Sigmoid colon (tissue), 6 donors: ENCODE measurements at regions not wholly inside any gene's neighbourhood (a gene's known extent, or its start where the extent isn't known, plus 50 kb on each side); places are given as distances from the start of the nearest gene placed in this dataset.

Experiments used
- DNase-seq: peaks from one replicate; pipeline ENCODE4 v3.0.0-alpha.2; 2019
- H3K27ac ChIP-seq, 4 donors: fragments of 200-600 bp; sonication (generic); one replicate each; pipeline ENCODE4 v1.5.1; 2016 to 2019; ENCODE audit warnings: mild to moderate bottlenecking in 1 of 4
- H3K27me3 ChIP-seq, 3 donors: fragments of 200-600 bp; sonication (generic); one replicate each; pipeline ENCODE4 v1.5.1; 2019; ENCODE audit warnings: mild to moderate bottlenecking in 1 of 3
- H3K36me3 ChIP-seq, 4 donors: fragments of 200-600 bp; sonication (generic); one replicate each; pipeline ENCODE4 v1.5.1; 2016 to 2019
- H3K4me1 ChIP-seq, 4 donors: fragments of 200-600 bp; sonication (generic); one replicate each; pipeline ENCODE4 v1.5.1; 2017 to 2019
- H3K4me3 ChIP-seq, 4 donors: fragments of 200-600 bp; sonication (generic); one replicate each; pipeline ENCODE4 v1.5.1; 2017 to 2019; ENCODE audit warnings: mild to moderate bottlenecking in 2 of 4, moderate library complexity in 1 of 4
- H3K9me3 ChIP-seq, 4 donors: fragments of 200-600 bp in 3 of 4; sonication (generic) in 3 of 4; one replicate each; pipeline versions ENCODE4 v1.5.1 to v1.6.1; 2013 to 2019
- CTCF ChIP-seq, 4 experiments: fragments of 450-650 bp in 3 of 4; fragments of 200-600 bp in 1 of 4; IDR thresholded peaks; one replicate each; pipeline ENCODE4 v1.5.1; 2016 to 2019; ENCODE audit warnings: antibody characterized with exemption in 4 of 4, mild to moderate bottlenecking in 3 of 4, moderate library complexity in 2 of 4
- EP300 ChIP-seq, 4 donors: sonication (generic); formaldehyde crosslinking; IDR thresholded peaks; one replicate each; pipeline ENCODE4 v1.6.1; 2017; ENCODE audit warnings: antibody characterized with exemption in 4 of 4
- POLR2A ChIP-seq, 2 donors: fragments of 450-650 bp; IDR thresholded peaks; one replicate each; pipeline ENCODE4 v1.6.1; 2016; ENCODE audit warnings: antibody characterized with exemption in 2 of 2, mild to moderate bottlenecking in 2 of 2, moderate library complexity in 2 of 2
- POLR2AphosphoS5 ChIP-seq, 4 donors: sonication (generic); formaldehyde crosslinking; IDR thresholded peaks; one replicate each; pipeline ENCODE4 v1.6.1; 2017; ENCODE audit warnings: antibody characterized with exemption in 4 of 4
- WGBS, 2 donors: extraction: QIAGEN DNeasy Blood & Tissue Kit; methylation state at CpG; one replicate each; pipeline ENCODE4 v1.1.7; 2013; 5-methylcytosine and 5-hydroxymethylcytosine counted together
- intact Hi-C: fragments of 100-400 bp; cut with DNase I; formaldehyde crosslinking; loops from one replicate; pipeline ENCODE4 v1.15.1; 2023
- donor health status: healthy with polysubstance abuse.
- donor health status: healthy.

- H3K27me3 ChIP-seq = no peaks in the 10 kb centered on the region
- H3K4me1 ChIP-seq = no peaks in the 10 kb centered on the region
- TF ChIP-seq POLR2A (IDR thresholded peaks at IDR 0.05) = no peak
- no peak for TF ChIP-seq EP300 (IDR thresholded peaks at IDR 0.05)
- TF ChIP-seq POLR2AphosphoS5 (IDR thresholded peaks at IDR 0.05) = no peak
- TF ChIP-seq CTCF (IDR thresholded peaks at IDR 0.05) = no peak
- no peak overlapping the region for H3K4me3 ChIP-seq
- no peaks in the 10 kb centered on the region for H3K9me3 ChIP-seq
- H3K27ac ChIP-seq = no peak overlapping the region
- WGBS, 2 donors = 87 to 95% methylated on average over 4 of the region's 4 CpGs
- intact Hi-C loops = no loop called here
- DNase-seq = no peak
- H3K36me3 ChIP-seq = peaks cover 0 to 5% (median 0%) of the 10 kb centered on the region in 4 donors
Observed at GRCh38 chr11:70811915-70812314, 413.6 kb downstream of the CTTN start.

GRCh38 chr11:70812472-70812871 lies 414.1 kb downstream of the CTTN start:
- no peak overlapping the region for H3K4me3 ChIP-seq
- DNase-seq = no peak
- TF ChIP-seq POLR2AphosphoS5 (IDR thresholded peaks at IDR 0.05) (no peak), EP300 (IDR thresholded peaks at IDR 0.05) (no peak), POLR2A (IDR thresholded peaks at IDR 0.05) (no peak), CTCF (IDR thresholded peaks at IDR 0.05) (no peak)
- peaks cover 0 to 5% (median 0%) of the 10 kb centered on the region in 4 donors for H3K36me3 ChIP-seq
- H3K27me3 ChIP-seq = no peaks in the 10 kb centered on the region
- WGBS, 2 donors = 91% methylated on average over 4 of the region's 4 CpGs
- no peak overlapping the region for H3K27ac ChIP-seq
- H3K4me1 ChIP-seq = no peaks in the 10 kb centered on the region
- no peaks in the 10 kb centered on the region for H3K9me3 ChIP-seq
- intact Hi-C loops = no loop called here

- H3K36me3 ChIP-seq = peaks cover 0 to 5% (median 0%) of the 10 kb centered on the region in 4 donors
- H3K4me3 ChIP-seq = no peak overlapping the region
- H3K4me1 ChIP-seq = peaks cover 0 to 5% (median 0%) of the 10 kb centered on the region in 4 donors
- no peak for DNase-seq
- H3K9me3 ChIP-seq = no peaks in the 10 kb centered on the region
- 85 to 96% methylated on average over 11 of the region's 11 CpGs for WGBS, 2 donors
- no peak overlapping the region for H3K27ac ChIP-seq
- H3K27me3 ChIP-seq = no peaks in the 10 kb centered on the region
- intact Hi-C loops = loop anchor here (2.0 kb wide), 1 partner anchor 267 kb away; no protein-coding TSS in a partner anchor
- TF ChIP-seq EP300 (IDR thresholded peaks at IDR 0.05) = no peak
- TF ChIP-seq POLR2A (IDR thresholded peaks at IDR 0.05) = no peak
- no peak for TF ChIP-seq CTCF (IDR thresholded peaks at IDR 0.05)
- no peak for TF ChIP-seq POLR2AphosphoS5 (IDR thresholded peaks at IDR 0.05)
Observed at GRCh38 chr11:70813651-70814050, 415.3 kb downstream of the CTTN start.

- H3K27ac ChIP-seq = no peak overlapping the region
- TF ChIP-seq POLR2AphosphoS5 (IDR thresholded peaks at IDR 0.05) (no peak), POLR2A (IDR thresholded peaks at IDR 0.05) (no peak), CTCF (IDR thresholded peaks at IDR 0.05) (no peak), EP300 (IDR thresholded peaks at IDR 0.05) (no peak)
- no peak for DNase-seq
- WGBS, 2 donors = 80 to 90% methylated on average over 7 of the region's 7 CpGs
- H3K4me1 ChIP-seq = peaks cover 0 to 5% (median 0%) of the 10 kb centered on the region in 4 donors
- no peaks in the 10 kb centered on the region for H3K27me3 ChIP-seq
- H3K36me3 ChIP-seq = peaks cover 0 to 5% (median 0%) of the 10 kb centered on the region in 4 donors
- H3K9me3 ChIP-seq = no peaks in the 10 kb centered on the region
- no peak overlapping the region for H3K4me3 ChIP-seq
- intact Hi-C loops = loop anchor here (2.0 kb wide), 1 partner anchor 265 kb away; no protein-coding TSS in a partner anchor
Observed at GRCh38 chr11:70815485-70815832, 417.1 kb downstream of the CTTN start.

GRCh38 chr11:70816156-70816678 lies 417.9 kb downstream of the CTTN start:
- DNase-seq = no peak
- Histone ChIP-seq H3K36me3 (peaks cover 0 to 5% (median 0%) of the 10 kb centered on the region in 4 donors), H3K4me3 (no peak overlapping the region), H3K4me1 (peaks cover 0 to 5% (median 0%) of the 10 kb centered on the region in 4 donors), H3K27me3 (no peaks in the 10 kb centered on the region), H3K27ac (no peak overlapping the region), H3K9me3 (no peaks in the 10 kb centered on the region)
- TF ChIP-seq POLR2AphosphoS5 (IDR thresholded peaks at IDR 0.05) = no peak
- TF ChIP-seq POLR2A (IDR thresholded peaks at IDR 0.05) = no peak
- no peak for TF ChIP-seq CTCF (IDR thresholded peaks at IDR 0.05)
- TF ChIP-seq EP300 (IDR thresholded peaks at IDR 0.05) = no peak
- intact Hi-C loops = no loop called here
- 73 to 76% methylated on average over 10 of the region's 10 CpGs for WGBS, 2 donors
